GM18867 (cell line): ENCODE measurements at regions not wholly inside any gene's neighbourhood (a gene's known extent, or its start where the extent isn't known, plus 50 kb on each side); places are given as distances from the start of the nearest gene placed in this dataset.
"Not testable (repeated sequence)": the region's sequence is repeated elsewhere in the genome, so short reads cannot be mapped to it uniquely, and the experiment has no call there.

ENCODE experiments used
- ATAC-seq: cut with Tn5 transposase; IDR thresholded peaks from one replicate; pipeline ENCODE4 v1.9.1; 2021; ENCODE audit warnings: mild to moderate bottlenecking, moderate library complexity; ENCODE audit not compliant: unreplicated experiment

DNA sequence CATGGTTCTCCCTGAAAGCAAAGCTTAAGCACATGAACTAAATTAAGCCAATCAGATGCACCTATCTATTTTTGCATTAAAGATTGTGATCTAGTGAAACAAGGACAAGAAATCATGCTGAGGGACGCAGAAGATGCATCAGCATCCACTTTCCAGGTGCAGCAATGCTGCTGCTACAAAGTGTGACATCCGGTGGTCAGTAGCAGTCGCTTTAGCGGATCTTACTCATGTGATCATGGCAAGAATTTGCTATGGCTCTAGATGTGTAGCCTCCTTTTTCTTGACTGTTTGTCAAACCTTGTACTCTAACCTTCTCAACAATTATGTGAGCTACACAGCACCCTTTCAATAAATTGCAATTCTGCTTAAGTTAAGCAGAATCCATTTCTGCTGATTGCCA lies 126.8 kb upstream of the SMLR1 start:
- no peak for ATAC-seq

DNA sequence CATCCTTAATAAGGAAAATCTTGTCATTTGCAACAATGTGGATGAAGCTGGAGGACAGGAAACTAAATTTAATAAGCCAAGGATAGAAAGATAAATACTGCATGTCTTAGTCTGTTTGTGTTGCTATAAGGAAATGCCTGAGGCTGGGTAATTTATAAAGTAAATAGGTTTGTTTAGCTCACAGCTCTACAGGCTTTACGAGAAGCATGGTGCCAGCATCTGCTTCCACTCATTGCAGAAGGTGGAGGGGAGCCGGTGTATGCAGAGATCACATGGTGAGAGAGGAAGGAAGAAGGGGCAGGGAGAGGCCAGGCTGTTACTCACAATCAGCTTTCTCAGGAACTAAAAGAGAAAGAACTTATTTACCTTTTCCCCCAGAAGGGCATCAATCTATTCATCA lies 118.9 kb upstream of the SMLR1 start:
- no peak for ATAC-seq

- ATAC-seq: not testable (repeated sequence)
Observed at GRCh38 chr6:130711641-130712040, 115.6 kb upstream of the SMLR1 start.

GRCh38 chr6:130713144-130713543 lies 114.1 kb upstream of the SMLR1 start:
- no peak for ATAC-seq

DNA sequence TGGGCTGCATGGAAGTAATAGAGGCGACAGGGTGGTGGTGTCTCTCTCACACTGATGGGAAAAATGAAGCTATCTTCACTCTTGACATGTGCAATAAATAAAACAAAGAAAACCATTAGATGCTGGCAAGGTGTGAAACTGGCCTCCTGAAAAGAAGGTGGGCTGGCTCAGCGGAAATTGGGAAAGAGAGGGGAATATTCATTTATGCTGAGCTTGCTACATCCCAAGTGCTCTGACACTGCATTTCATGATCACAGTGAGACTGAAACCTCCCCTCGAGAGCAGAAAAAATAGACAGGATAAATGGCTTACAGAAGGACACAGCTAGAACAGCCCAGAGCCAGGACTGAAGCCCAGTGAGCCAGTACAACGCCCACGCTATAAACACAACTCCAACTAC lies 112.1 kb upstream of the SMLR1 start:
- ATAC-seq: no peak

DNA sequence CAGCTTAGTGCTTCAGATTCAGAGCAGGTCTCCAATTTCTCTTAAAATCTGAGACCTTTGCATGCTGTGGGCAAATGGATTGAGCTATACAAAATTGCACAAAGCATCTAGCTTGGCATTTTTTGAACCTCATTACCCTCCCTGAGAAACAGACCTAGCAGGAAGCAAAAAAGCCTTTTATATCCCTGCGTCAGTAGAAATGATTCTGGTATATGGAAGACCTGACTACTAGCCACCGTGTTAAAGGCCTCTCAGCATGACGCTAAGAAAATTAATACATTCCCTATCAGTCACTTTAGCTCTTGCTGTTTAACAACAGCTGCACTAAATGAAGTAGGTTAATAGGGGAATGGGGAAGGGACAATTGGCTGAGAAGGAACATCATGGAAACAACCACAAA lies 110.7 kb upstream of the SMLR1 start:
- ATAC-seq: no peak

- no peak for ATAC-seq
Observed at GRCh38 chr6:130717657-130718056, 109.5 kb upstream of the SMLR1 start.

GRCh38 chr6:130720076-130720715 lies 107.0 kb upstream of the SMLR1 start:
- no peak for ATAC-seq

- no peak for ATAC-seq
Observed at GRCh38 chr6:130724089-130724488, 103.1 kb upstream of the SMLR1 start.

- ATAC-seq: no peak
Observed at GRCh38 chr6:130725551-130725950, 101.7 kb upstream of the SMLR1 start.

DNA sequence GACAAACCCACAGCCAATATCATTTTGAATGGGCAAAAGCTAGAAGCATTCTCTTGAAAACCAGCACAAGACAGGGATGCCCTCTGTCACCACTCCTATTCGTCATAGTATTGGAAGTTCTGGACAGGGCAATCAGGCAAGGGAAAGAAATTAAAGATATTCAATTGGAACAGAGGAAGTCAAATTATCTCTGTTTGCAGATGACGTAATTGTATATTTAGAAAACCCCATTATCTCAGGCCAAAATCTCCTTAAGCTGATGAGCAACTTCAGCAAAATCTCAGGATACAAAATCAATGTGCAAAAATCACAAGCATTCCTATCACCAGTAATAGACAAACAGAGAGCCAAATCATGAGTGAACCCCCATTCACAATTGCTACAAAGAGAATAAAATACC lies 99.1 kb upstream of the SMLR1 start:
- not testable (repeated sequence) for ATAC-seq

GRCh38 chr6:130730600-130730999 lies 96.6 kb upstream of the SMLR1 start:
- no peak for ATAC-seq

DNA sequence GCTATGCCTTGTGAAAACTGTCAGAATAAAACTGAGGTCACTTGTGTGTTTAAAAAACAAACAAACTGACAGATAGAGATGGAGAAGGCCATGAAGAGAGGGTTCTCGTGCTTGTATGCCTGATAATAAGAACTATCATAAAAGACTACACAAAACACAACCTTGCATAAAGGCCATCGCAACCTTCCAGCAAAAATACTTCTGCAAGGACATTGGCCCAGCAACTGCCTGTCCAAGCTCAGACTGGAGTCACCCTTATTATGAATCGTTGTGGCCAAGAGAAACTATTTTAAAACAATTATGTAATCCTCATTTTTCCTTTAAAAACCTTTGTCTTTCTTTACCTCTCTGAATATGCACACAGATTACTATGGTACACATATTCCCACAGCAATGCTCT lies 93.0 kb upstream of the SMLR1 start:
- ATAC-seq: no peak

- ATAC-seq: no peak
Observed at GRCh38 chr6:130740308-130740707, 86.9 kb upstream of the SMLR1 start.

DNA sequence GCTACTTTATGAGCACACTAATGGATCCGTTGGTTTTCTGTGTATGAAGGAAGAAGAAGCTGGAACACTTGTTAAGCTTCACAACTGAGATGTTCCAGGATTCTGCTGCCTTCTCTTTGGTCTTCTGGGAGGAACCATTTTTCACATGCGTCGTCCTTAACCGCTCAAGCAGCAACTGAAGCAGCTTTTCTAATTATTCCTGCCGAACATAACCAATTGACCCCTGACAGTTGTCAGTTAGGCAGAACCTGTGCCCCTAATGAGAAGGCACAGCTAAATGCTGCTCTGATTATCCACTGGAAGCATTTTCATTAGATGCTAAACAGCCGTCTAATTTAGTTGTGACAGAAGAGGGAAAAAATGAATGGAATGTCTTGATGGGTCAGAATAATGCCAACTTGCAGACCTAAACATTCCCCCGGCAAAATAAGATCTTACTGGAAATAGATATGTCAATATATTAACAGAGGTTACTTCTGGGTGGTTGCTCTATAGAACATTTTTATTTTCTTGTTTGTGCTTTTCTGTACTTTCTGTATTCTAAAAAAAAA lies 85.0 kb upstream of the SMLR1 start:
- no peak for ATAC-seq

- ATAC-seq: no peak
Observed at GRCh38 chr6:130743175-130743574, 84.0 kb upstream of the SMLR1 start.

- no peak for ATAC-seq
Observed at GRCh38 chr6:130744576-130745366, 82.4 kb upstream of the SMLR1 start.

DNA sequence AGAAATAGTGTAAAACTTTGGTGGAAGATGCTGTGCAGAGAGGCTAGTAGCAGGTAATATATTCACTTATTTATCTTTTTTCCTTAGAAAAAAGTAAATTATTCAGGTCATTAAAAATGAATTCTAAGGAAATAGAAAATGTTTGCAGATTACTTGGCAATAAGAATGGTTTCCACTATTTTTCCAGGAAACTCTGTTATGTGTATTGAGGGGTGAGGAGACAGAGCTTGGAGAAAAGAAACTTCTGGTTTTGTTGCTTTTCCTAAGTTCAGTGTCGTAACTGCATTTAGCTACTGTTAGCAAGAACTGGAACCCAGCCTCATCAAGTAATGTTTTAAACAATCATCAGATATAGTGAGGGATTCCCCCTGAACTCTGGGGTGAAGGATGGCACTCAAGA lies 79.2 kb upstream of the SMLR1 start:
- ATAC-seq: no peak

DNA sequence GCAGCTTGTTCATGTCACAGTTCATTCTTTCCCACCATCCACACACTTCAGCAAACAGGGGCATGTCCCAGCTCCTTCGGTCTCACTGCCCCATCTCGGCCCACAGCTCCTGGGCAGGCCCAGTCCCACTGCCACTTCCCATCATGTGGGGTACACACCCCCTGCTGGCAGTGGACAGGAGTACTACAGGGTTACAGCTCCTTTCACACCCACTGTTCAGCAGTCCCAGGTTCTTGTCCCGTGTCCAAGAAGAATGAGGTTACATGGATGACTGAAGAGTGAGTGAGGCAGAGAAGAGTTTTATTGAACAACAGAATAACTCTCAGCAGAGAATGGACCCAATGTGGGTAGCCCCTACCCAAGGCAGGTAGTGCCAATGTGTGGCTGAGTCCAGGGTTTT lies 77.8 kb upstream of the SMLR1 start:
- ATAC-seq: no peak

DNA sequence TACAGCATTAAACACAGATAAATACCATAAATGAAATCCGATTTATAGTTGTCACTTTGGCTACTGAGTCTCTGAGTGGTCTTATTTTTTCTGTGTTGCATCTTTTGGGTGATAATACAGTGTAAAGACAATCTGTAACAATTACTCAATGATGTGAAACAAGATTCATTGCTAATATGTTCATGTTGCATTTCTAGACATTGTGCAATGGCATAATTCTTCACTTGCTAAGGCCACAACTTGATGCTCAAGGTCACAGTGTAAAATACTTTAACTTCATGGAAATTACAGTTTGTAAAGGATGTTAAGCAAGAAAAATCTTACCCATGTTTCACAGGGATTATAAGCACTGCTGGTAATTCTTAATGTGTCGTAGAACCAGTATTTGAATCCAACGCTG lies 74.9 kb upstream of the SMLR1 start:
- no peak for ATAC-seq

GRCh38 chr6:130754786-130755367 lies 72.3 kb upstream of the SMLR1 start:
- ATAC-seq: no peak
